H9 (cell line): ENCODE measurements at regions not wholly inside any gene's neighbourhood (a gene's known extent, or its start where the extent isn't known, plus 50 kb on each side); places are given as distances from the start of the nearest gene placed in this dataset.

Experiments
- DNase-seq: peaks from one replicate; pipeline ENCODE4 v3.0.0-alpha.2; 2017
- H2AFZ ChIP-seq: one replicate; pipeline ENCODE4 v1.6.1; 2013; ENCODE audit warnings: mild to moderate bottlenecking, low read length, control low read depth, moderate library complexity
- H2AK5ac ChIP-seq: 2 replicates; pipeline ENCODE4 v1.6.1; 2013; ENCODE audit warnings: low read length, control low read depth, mixed read lengths; ENCODE audit not compliant: insufficient read length
- H2BK120ac ChIP-seq: one replicate; pipeline ENCODE4 v1.6.1; 2013; ENCODE audit warnings: low read depth, mild to moderate bottlenecking, low read length, control low read depth, inconsistent platforms; ENCODE audit not compliant: poor library complexity, severe bottlenecking
- H2BK12ac ChIP-seq: 2 replicates; pipeline ENCODE4 v1.6.1; 2013; ENCODE audit warnings: low read length, control low read depth, mixed read lengths, low read depth; ENCODE audit not compliant: insufficient read length
- H2BK15ac ChIP-seq: 2 replicates; pipeline ENCODE4 v1.6.1; 2013; ENCODE audit warnings: low read depth, low read length, control low read depth
- H2BK20ac ChIP-seq: one replicate; pipeline ENCODE4 v1.6.1; 2013; ENCODE audit warnings: low read depth, mild to moderate bottlenecking, low read length, control low read depth, inconsistent platforms; ENCODE audit not compliant: poor library complexity, severe bottlenecking
- H2BK5ac ChIP-seq: 2 replicates; pipeline ENCODE4 v1.6.1; 2013; ENCODE audit warnings: low read length, control low read depth, mixed read lengths; ENCODE audit not compliant: insufficient read length
- H3K14ac ChIP-seq: 2 replicates; pipeline ENCODE4 v1.6.1; 2013; ENCODE audit warnings: low read length, control low read depth; ENCODE audit not compliant: insufficient read depth
- H3K18ac ChIP-seq: 2 replicates; pipeline ENCODE4 v1.6.1; 2013; ENCODE audit warnings: low read depth, mild to moderate bottlenecking, mixed read lengths, low read length, control low read depth; ENCODE audit not compliant: insufficient read length
- H3K23ac ChIP-seq: 2 replicates; pipeline ENCODE4 v1.6.1; 2013; ENCODE audit warnings: low read length, control low read depth, mixed read lengths, low read depth; ENCODE audit not compliant: insufficient read length
- H3K23me2 ChIP-seq: 2 replicates; pipeline ENCODE4 v1.6.1; 2013; ENCODE audit warnings: low read depth, mild to moderate bottlenecking, mixed read lengths, low read length, control low read depth; ENCODE audit not compliant: insufficient read length, poor library complexity, severe bottlenecking
- H3K27ac ChIP-seq: 2 replicates; pipeline ENCODE4 v1.5.1; 2013; ENCODE audit warnings: low read length, control low read depth, mixed read lengths, low read depth; ENCODE audit not compliant: insufficient read length
- H3K27me3 ChIP-seq: 2 replicates; pipeline ENCODE4 v1.6.1; 2013; ENCODE audit warnings: low read length, control low read depth, inconsistent platforms; ENCODE audit not compliant: insufficient read depth
- H3K4ac ChIP-seq: 2 replicates; pipeline ENCODE4 v1.6.1; 2013; ENCODE audit warnings: low read depth, mild to moderate bottlenecking, control low read depth, inconsistent platforms, low read length, moderate library complexity
- H3K4me1 ChIP-seq: 2 replicates; pipeline ENCODE4 v1.6.1; 2013; ENCODE audit warnings: low read length, control low read depth, inconsistent platforms; ENCODE audit not compliant: insufficient read depth
- H3K4me2 ChIP-seq: 2 replicates; pipeline ENCODE4 v1.6.1; 2013; ENCODE audit warnings: low read length, control low read depth, mixed read lengths; ENCODE audit not compliant: insufficient read length, insufficient read depth
- H3K56ac ChIP-seq: 2 replicates; pipeline ENCODE4 v1.6.1; 2013; ENCODE audit warnings: low read depth, mild to moderate bottlenecking, mixed read lengths, low read length, control low read depth; ENCODE audit not compliant: insufficient read length
- H3K79me1 ChIP-seq: 2 replicates; pipeline ENCODE4 v1.6.1; 2013; ENCODE audit warnings: low read depth, mild to moderate bottlenecking, moderate library complexity, low read length, control low read depth, inconsistent platforms; ENCODE audit not compliant: insufficient read depth, poor library complexity, severe bottlenecking
- H3K79me2 ChIP-seq: 2 replicates; pipeline ENCODE4 v1.6.1; 2013; ENCODE audit warnings: low read length, control low read depth, inconsistent platforms; ENCODE audit not compliant: insufficient read depth
- H3K9ac ChIP-seq: 2 replicates; pipeline ENCODE4 v1.6.1; 2013; ENCODE audit warnings: low read length, control low read depth, mixed read lengths; ENCODE audit not compliant: insufficient read length; ENCODE audit errors: extremely low read depth
- H3K9me3 ChIP-seq: one replicate; pipeline ENCODE4 v1.6.1; 2013; ENCODE audit warnings: low read depth, low read length, inconsistent platforms; ENCODE audit not compliant: control insufficient read depth
- H3T11ph ChIP-seq: one replicate; pipeline ENCODE4 v1.6.1; 2013; ENCODE audit warnings: mild to moderate bottlenecking, low read length, control low read depth, inconsistent platforms
- H4K20me1 ChIP-seq: one replicate; pipeline ENCODE4 v1.6.1; 2013; ENCODE audit not compliant: control insufficient read depth, insufficient read length, insufficient read depth
- H4K5ac ChIP-seq: 2 replicates; pipeline ENCODE4 v1.6.1; 2013; ENCODE audit warnings: low read depth, mild to moderate bottlenecking, mixed read lengths, low read length, control low read depth; ENCODE audit not compliant: insufficient read length
- H4K8ac ChIP-seq: replicated peaks from 2 replicates; pipeline ENCODE4 v1.6.1; 2013; ENCODE audit warnings: low read length, control low read depth, mixed read lengths, low read depth; ENCODE audit not compliant: insufficient read length
- H4K91ac ChIP-seq: 2 replicates; pipeline ENCODE4 v1.6.1; 2013; ENCODE audit warnings: low read depth, mild to moderate bottlenecking, moderate library complexity, mixed read lengths, low read length, control low read depth; ENCODE audit not compliant: insufficient read length
- H3K27ac Mint-ChIP-seq, 3 experiments: 2 replicates in 2 of 3; 3 replicates in 1 of 3; pipeline ENCODE4 v1.8.0; 2020 to 2021; ENCODE audit warnings: mixed read lengths in 3 of 3, mild to moderate bottlenecking in 1 of 3, moderate library complexity in 1 of 3
- H3K27me3 Mint-ChIP-seq: 2 replicates; pipeline ENCODE4 v1.8.0; 2021; ENCODE audit warnings: low read depth, mild to moderate bottlenecking, moderate library complexity, mixed read lengths
- H3K36me3 Mint-ChIP-seq, 3 experiments: 2 replicates in 2 of 3; 3 replicates in 1 of 3; pipeline ENCODE4 v1.8.0; 2020 to 2021; ENCODE audit warnings: low read depth in 3 of 3, mixed read lengths in 3 of 3; ENCODE audit not compliant: insufficient read depth in 1 of 3
- H3K4me1 Mint-ChIP-seq, 2 experiments: 2 replicates each; pipeline ENCODE4 v1.8.0; 2020; ENCODE audit warnings: mixed read lengths in 2 of 2
- H3K4me3 Mint-ChIP-seq, 2 experiments: 2 replicates in 1 of 2; 3 replicates in 1 of 2; pipeline ENCODE4 v1.8.0; 2020 to 2021; ENCODE audit warnings: mild to moderate bottlenecking in 2 of 2, mixed read lengths in 2 of 2, moderate library complexity in 1 of 2
- H3K9me3 Mint-ChIP-seq, 2 experiments: 2 replicates in 1 of 2; 3 replicates in 1 of 2; pipeline ENCODE4 v1.8.0; 2020; ENCODE audit warnings: mild to moderate bottlenecking in 2 of 2, mixed read lengths in 2 of 2, moderate library complexity in 1 of 2
- CTCF ChIP-seq: fragments of 200-600 bp; sonication (generic); conservative IDR thresholded peaks from 3 replicates; pipeline ENCODE4 v1.8.0; 2021; ENCODE audit warnings: antibody characterized with exemption, mild to moderate bottlenecking
- WGBS: extraction: QIAGEN DNeasy Blood & Tissue Kit; methylation state at CpG from one replicate; pipeline ENCODE4 v1.1.7; 2013; ENCODE audit warnings: missing lambda C conversion rate, low lambda C conversion rate, mixed read lengths; ENCODE audit not compliant: insufficient read length; ENCODE audit errors: extremely low coverage; 5-methylcytosine and 5-hydroxymethylcytosine counted together

- H3K9me3 Mint-ChIP-seq: peaks cover 10 to 13% of the 10 kb centered on the region in 2 experiments; a peak in 4 of 5 replicates
- no peaks in the 10 kb centered on the region; the same call in 1 of the 2 replicates for H3K27me3 Mint-ChIP-seq
- no peak overlapping the region for H3T11ph ChIP-seq
- no peak overlapping the region for H2BK120ac ChIP-seq
- H3K27me3 ChIP-seq: no peaks in the 10 kb centered on the region
- H3K18ac ChIP-seq: no peak overlapping the region
- H3K27ac ChIP-seq: no peak overlapping the region
- no peaks in the 10 kb centered on the region for H3K23me2 ChIP-seq
- no peak overlapping the region for H3K4ac ChIP-seq
- H3K9ac ChIP-seq: no peak overlapping the region
- H2AK5ac ChIP-seq: no peak overlapping the region
- H2BK5ac ChIP-seq: no peak overlapping the region
- no peak overlapping the region for H3K23ac ChIP-seq
- no peaks in the 10 kb centered on the region for H3K4me1 Mint-ChIP-seq
- no peak overlapping the region for H3K27ac Mint-ChIP-seq
- no peak overlapping the region for H4K8ac ChIP-seq
- no peak overlapping the region for H3K4me3 Mint-ChIP-seq
- no CpG with 5 or more reads among the region's 3 CpGs for WGBS
- no peak overlapping the region for H4K91ac ChIP-seq
- no peak overlapping the region for H2AFZ ChIP-seq
- H3K56ac ChIP-seq: no peak overlapping the region
- H3K9me3 ChIP-seq: no peaks in the 10 kb centered on the region
- H3K36me3 Mint-ChIP-seq: peaks cover 3 to 8% (median 4%) of the 10 kb centered on the region in 3 experiments; a peak in 4 of 7 replicates
- no peak overlapping the region for H3K4me2 ChIP-seq
- H3K79me2 ChIP-seq: no peaks in the 10 kb centered on the region
- H2BK12ac ChIP-seq: no peak overlapping the region
- H3K4me1 ChIP-seq: no peaks in the 10 kb centered on the region
- no peak overlapping the region for H4K5ac ChIP-seq
- no peak overlapping the region for H3K14ac ChIP-seq
- no peak overlapping the region for H2BK15ac ChIP-seq
- DNase-seq: peak; percentile 32
- no peaks in the 10 kb centered on the region for H4K20me1 ChIP-seq
- no peak overlapping the region for H2BK20ac ChIP-seq
- no peaks in the 10 kb centered on the region for H3K79me1 ChIP-seq
- TF ChIP-seq CTCF: peak; percentile 27; the same call in 1 of the 3 replicates
These were observed 154.2 kb upstream of the NEIL3 start for GRCh38 chr4:177155454-177155853.
